ENCODE measurements at regions not wholly inside any gene's neighbourhood (a gene's known extent, or its start where the extent isn't known, plus 50 kb on each side); places are given as distances from the start of the nearest gene placed in this dataset.

DNA sequence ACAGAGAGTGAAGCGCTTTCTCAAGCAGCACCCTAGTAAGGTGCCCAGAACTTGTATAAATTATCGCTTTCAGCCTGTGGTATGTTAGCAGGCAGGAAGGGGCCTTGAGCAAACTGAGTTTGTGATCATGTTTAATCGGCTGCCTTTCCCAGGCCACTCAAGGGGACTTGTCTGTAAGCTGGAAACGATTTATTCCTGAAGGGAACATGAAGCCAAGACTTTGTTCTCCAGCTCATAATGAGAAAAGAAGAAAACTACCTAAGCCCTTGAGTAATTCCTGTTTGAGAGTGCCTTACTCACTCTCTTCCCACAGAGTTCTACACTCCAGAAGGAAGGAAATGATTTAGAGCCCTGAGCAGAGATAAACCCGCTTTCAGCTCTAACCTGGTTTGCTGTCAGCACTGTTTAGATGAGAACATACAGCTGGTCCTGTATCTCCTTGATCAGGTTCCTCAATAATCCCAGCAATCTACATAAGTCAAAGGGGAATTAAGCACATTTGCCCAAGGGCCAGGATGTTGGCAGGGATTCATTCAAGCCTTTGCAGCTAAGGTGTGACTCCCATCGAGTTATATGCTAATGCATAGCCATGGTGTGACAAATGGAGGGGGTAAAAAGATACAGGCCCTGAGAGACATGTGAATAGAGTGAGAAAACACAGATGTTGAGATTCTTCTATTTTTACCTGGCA is 187.7 kb upstream of the SLC24A5 start:
- TF ChIP-seq, protein P1, sequence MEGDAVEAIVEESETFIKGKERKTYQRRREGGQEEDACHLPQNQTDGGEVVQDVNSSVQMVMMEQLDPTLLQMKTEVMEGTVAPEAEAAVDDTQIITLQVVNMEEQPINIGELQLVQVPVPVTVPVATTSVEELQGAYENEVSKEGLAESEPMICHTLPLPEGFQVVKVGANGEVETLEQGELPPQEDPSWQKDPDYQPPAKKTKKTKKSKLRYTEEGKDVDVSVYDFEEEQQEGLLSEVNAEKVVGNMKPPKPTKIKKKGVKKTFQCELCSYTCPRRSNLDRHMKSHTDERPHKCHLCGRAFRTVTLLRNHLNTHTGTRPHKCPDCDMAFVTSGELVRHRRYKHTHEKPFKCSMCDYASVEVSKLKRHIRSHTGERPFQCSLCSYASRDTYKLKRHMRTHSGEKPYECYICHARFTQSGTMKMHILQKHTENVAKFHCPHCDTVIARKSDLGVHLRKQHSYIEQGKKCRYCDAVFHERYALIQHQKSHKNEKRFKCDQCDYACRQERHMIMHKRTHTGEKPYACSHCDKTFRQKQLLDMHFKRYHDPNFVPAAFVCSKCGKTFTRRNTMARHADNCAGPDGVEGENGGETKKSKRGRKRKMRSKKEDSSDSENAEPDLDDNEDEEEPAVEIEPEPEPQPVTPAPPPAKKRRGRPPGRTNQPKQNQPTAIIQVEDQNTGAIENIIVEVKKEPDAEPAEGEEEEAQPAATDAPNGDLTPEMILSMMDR (IDR thresholded peaks at IDR 0.05) = no peak
- TF ChIP-seq POLR2A (IDR thresholded peaks at IDR 0.05) = no peak
